Esophagus squamous epithelium (tissue), 5 donors: ENCODE measurements at regions not wholly inside any gene's neighbourhood (a gene's known extent, or its start where the extent isn't known, plus 50 kb on each side); places are given as distances from the start of the nearest gene placed in this dataset.
"Not testable (repeated sequence)": the region's sequence is repeated elsewhere in the genome, so short reads cannot be mapped to it uniquely, and the experiment has no call there.

ENCODE experiments used
- DNase-seq: peaks from one replicate; lab custom pipeline; 2025; lab: John Stamatoyannopoulos, UW
- H3K27ac ChIP-seq, 4 donors: fragments of 200-600 bp; sonication (generic); one replicate each; pipeline ENCODE4 v1.5.1; 2016 to 2019; ENCODE audit warnings: mild to moderate bottlenecking in 1 of 4
- H3K27me3 ChIP-seq, 4 donors: fragments of 200-600 bp; sonication (generic); 1 replicate in 3 of 4; 2 replicates in 1 of 4; pipeline versions ENCODE4 v1.5.1 to v1.6.0; 2017 to 2021; ENCODE audit warnings: antibody characterized with exemption in 1 of 4
- H3K36me3 ChIP-seq, 3 donors: fragments of 200-600 bp; sonication (generic); one replicate each; pipeline ENCODE4 v1.5.1; 2016 to 2019
- H3K4me1 ChIP-seq, 3 donors: fragments of 200-600 bp; sonication (generic); one replicate each; pipeline ENCODE4 v1.5.1; 2017 to 2019
- H3K4me3 ChIP-seq, 4 donors: fragments of 200-600 bp; sonication (generic); 1 replicate in 3 of 4; 2 replicates in 1 of 4; pipeline ENCODE4 v1.5.1; 2016 to 2019; ENCODE audit warnings: mild to moderate bottlenecking in 2 of 4, moderate library complexity in 1 of 4
- H3K9me3 ChIP-seq, 3 donors: fragments of 200-600 bp; sonication (generic); one replicate each; pipeline ENCODE4 v1.5.1; 2016 to 2019
- CTCF ChIP-seq, 6 experiments: fragments of 450-650 bp in 4 of 6; fragments of 200-600 bp in 2 of 6; sonication (generic) in 2 of 6; IDR thresholded peaks; one replicate each; pipeline ENCODE4 v1.5.1; 2016 to 2019; ENCODE audit warnings: antibody characterized with exemption in 6 of 6, mild to moderate bottlenecking in 4 of 6, moderate library complexity in 4 of 6
- POLR2A ChIP-seq, 4 donors: fragments of 450-650 bp; IDR thresholded peaks; one replicate each; pipeline ENCODE4 v1.6.1; 2017; ENCODE audit warnings: antibody characterized with exemption in 4 of 4, mild to moderate bottlenecking in 4 of 4, moderate library complexity in 3 of 4
- WGBS, 2 donors: methylation state at CpG; one replicate each; pipeline ENCODE4 v1.1.5; 2018; 5-methylcytosine and 5-hydroxymethylcytosine counted together
- intact Hi-C: fragments of 100-400 bp; cut with DNase I; formaldehyde crosslinking; loops from one replicate; pipeline ENCODE4 v1.15.0; 2022
- donor health status: DM: yes; HTN: yes; CAD: no.

DNA sequence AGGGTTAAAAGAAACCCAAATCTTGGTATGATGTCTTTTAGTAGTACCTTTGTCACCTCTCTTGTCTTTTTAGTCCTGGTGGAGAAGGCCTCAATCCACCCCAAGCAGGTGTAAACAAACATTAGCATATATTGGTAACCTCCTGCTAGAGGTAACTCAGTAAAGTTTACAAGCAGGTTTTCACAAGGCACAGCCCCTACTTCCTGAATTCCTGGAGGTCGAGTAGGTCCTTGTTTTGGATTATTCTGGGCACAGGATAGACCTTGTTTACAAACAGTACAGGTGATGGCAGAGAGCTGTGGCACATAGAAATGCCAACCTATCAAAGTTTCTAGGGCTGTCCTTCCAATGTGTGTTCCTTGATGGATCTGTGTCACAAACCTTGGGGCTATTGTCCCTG lies 99.1 kb downstream of the ALG10 start:
- no peak overlapping the region for H3K4me3 ChIP-seq
- intact Hi-C loops = loop anchor here (10.0 kb wide), 1 partner anchor 93 kb away; no protein-coding TSS in a partner anchor
- 0 to 42% methylated on average over 1 of the region's 1 CpG for WGBS, 2 donors

DNA sequence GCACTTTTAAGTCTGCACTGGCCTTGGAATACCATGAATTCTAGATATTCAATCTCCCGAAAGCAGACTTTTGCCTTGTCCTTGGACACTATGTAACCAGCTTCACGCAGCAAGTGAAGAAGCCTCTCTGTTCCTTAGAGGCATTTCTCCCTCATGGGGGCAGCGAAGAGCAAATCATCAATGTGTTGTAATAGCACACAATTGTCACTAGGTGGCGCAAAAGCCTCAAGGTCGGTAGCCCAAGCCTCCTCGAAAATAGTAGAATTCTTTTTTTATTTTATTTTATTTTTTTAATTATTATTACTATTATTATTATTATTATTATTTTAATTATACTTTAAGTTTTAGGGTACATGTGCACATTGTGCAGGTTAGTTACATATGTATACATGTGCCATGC lies 100.8 kb downstream of the ALG10 start:
- not testable (repeated sequence) for H3K27ac ChIP-seq, H3K9me3 ChIP-seq, H3K27me3 ChIP-seq, H3K4me1 ChIP-seq, H3K36me3 ChIP-seq, DNase-seq, H3K4me3 ChIP-seq
- intact Hi-C loops = loop anchor here (10.0 kb wide), 1 partner anchor 92 kb away; no protein-coding TSS in a partner anchor
- WGBS, 2 donors = 14 to 25% methylated on average over 5 to 6 of the region's 6 CpGs
- TF ChIP-seq CTCF (IDR thresholded peaks at IDR 0.05) = peak; percentile 50 to 81 (median 64)

More for the DNA sequence above, 99.1 kb downstream of the ALG10 start:
- H3K4me1 ChIP-seq = no peaks in the 10 kb centered on the region
- no peaks in the 10 kb centered on the region for H3K9me3 ChIP-seq
- no peaks in the 10 kb centered on the region for H3K36me3 ChIP-seq
- TF ChIP-seq POLR2A (IDR thresholded peaks at IDR 0.05) (no peak), CTCF (IDR thresholded peaks at IDR 0.05) (no peak)
- H3K27ac ChIP-seq = no peak overlapping the region
- no peak for DNase-seq
- H3K27me3 ChIP-seq = no peaks in the 10 kb centered on the region

DNA sequence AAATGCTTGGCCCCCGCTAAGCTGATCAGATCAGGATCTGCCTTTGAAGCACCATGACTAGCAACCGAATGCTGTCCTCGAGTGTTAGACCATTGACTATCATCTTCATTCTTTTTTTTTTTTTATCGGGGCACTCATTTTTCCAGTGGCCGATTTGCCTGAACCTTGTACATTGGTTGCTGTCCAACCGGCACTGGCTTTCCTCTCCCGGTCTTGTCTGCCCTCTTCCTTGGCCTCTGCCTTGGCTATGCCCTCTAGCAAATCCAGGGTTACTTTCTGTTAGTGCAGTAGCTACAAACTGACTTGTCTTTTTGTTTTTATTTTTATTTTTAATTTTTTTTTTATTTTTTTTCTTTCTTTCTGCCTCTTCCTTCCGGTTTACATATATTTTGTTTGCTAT lies 102.3 kb downstream of the ALG10 start:
- Histone ChIP-seq H3K4me3 (no peak overlapping the region), H3K9me3 (no peaks in the 10 kb centered on the region), H3K27ac (no peak overlapping the region), H3K4me1 (no peaks in the 10 kb centered on the region), H3K27me3 (peaks cover 0 to 7% (median 0%) of the 10 kb centered on the region in 4 donors), H3K36me3 (no peaks in the 10 kb centered on the region)
- TF ChIP-seq POLR2A (IDR thresholded peaks at IDR 0.05) = no peak
- WGBS, 2 donors = 84% methylated on average over 8 of the region's 8 CpGs
- intact Hi-C loops = loop anchor here (10.0 kb wide), 1 partner anchor 90 kb away; no protein-coding TSS in a partner anchor
- DNase-seq = no peak

DNA sequence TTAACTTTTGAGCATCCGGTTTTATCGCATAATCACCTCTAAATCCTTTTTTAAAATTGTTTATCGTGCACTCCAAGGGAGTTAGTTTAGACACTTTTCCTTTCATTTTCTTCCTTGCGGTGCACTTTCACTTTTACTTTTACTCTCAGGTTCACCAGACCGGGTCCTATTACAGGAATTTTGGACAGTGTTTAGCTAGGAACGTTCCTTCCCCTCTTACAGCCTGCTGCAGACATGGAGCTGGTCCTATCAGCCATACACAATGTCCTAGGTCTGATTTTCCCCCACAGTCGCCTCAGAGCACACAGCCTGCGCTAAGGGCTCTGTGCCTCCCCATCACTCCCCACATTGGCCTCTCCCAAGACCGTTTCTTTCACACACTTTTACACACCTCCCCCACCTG lies 103.9 kb downstream of the ALG10 start:
- TF ChIP-seq CTCF (IDR thresholded peaks at IDR 0.05) = no peak
- no peaks in the 10 kb centered on the region for H3K4me1 ChIP-seq
- H3K9me3 ChIP-seq = no peaks in the 10 kb centered on the region
- DNase-seq = no peak
- intact Hi-C loops = loop anchor here (10.0 kb wide), 1 partner anchor 89 kb away; no protein-coding TSS in a partner anchor
- H3K4me3 ChIP-seq = peak overlapping the region in 1 of 4 donors; percentile 15
- H3K36me3 ChIP-seq = no peaks in the 10 kb centered on the region
- WGBS, 2 donors = 54 to 72% methylated on average over 9 of the region's 9 CpGs
- H3K27me3 ChIP-seq = peaks cover 0 to 7% (median 0%) of the 10 kb centered on the region in 4 donors
- no peak overlapping the region for H3K27ac ChIP-seq

DNA sequence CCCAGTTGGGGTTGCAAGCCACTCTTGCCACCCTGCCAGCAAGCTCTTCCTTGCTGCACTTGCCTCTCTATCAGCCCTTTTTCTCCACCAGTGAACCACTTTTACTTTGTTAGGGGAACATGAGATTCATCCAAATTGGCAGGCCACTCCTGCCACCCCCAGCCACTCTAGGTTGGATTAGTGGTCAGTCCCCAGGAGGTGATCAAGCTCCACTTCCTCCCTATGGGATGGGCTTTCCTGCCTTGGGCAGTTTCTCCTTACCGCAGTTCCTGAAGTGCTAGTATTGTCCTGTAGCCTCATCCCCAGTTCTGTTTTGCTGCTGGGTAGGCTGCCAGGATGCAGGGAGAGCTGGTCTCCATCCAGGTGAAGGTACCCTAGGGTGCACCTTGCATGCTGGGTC lies 104.5 kb downstream of the ALG10 start:
- TF ChIP-seq CTCF (IDR thresholded peaks at IDR 0.05) = no peak
- no peak for TF ChIP-seq POLR2A (IDR thresholded peaks at IDR 0.05)
- Histone ChIP-seq H3K9me3 (no peaks in the 10 kb centered on the region), H3K27me3 (peaks cover 0 to 7% (median 0%) of the 10 kb centered on the region in 4 donors), H3K4me3 (no peak overlapping the region), H3K4me1 (no peaks in the 10 kb centered on the region), H3K36me3 (no peaks in the 10 kb centered on the region), H3K27ac (no peak overlapping the region)
- intact Hi-C loops = loop anchor here (10.0 kb wide), 1 partner anchor 88 kb away; no protein-coding TSS in a partner anchor
- WGBS, 2 donors = 90 to 100% methylated on average over 1 of the region's 1 CpG
- no peak for DNase-seq

GRCh38 chr12:34127379-34127778 lies 105.1 kb downstream of the ALG10 start:
- H3K27me3 ChIP-seq = not testable (repeated sequence)
- intact Hi-C loops = loop anchor here (10.0 kb wide), 1 partner anchor 87 kb away; no protein-coding TSS in a partner anchor

More at GRCh38 chr12:34127379-34127778, 105.1 kb downstream of the ALG10 start:
- 21 to 50% methylated on average over 2 of the region's 2 CpGs for WGBS, 2 donors
- H3K9me3 ChIP-seq, DNase-seq, H3K27ac ChIP-seq, H3K36me3 ChIP-seq, H3K4me1 ChIP-seq, H3K4me3 ChIP-seq: not testable (repeated sequence)
